Endothelial cell of umbilical vein (primary cell): ENCODE measurements at regions not wholly inside any gene's neighbourhood (a gene's known extent, or its start where the extent isn't known, plus 50 kb on each side); places are given as distances from the start of the nearest gene placed in this dataset.

Source experiments
- BruUV-seq: library from RNA; stranded (reverse); fragments of 400-500 nt; replicated peaks from 2 replicates; lab custom pipeline; 2021; lab: Mats Ljungman, UMichigan
- CTCF ChIA-PET: fragments of 300-600, 350-600 bp; sonication (Branson Sonifier 250); formaldehyde crosslinking; loops from one replicate; lab custom pipeline; 2021; ENCODE audit warnings: antibody characterized with exemption, inconsistent platforms; lab: Charles Lee
- POLR2A ChIA-PET: fragments of 300-600, 350-600 bp; sonication (Branson Sonifier 250); formaldehyde crosslinking; loops from one replicate; lab custom pipeline; 2021; ENCODE audit warnings: antibody characterized with exemption, inconsistent platforms; lab: Charles Lee
- DNase-seq: peaks from one replicate; pipeline ENCODE4 v3.0.0-alpha.2; 2011; ENCODE audit warnings: low read depth, low spot score
- FAIRE-seq: peaks from 2 replicates; lab custom pipeline; 2011; peaks lifted over from hg19 to GRCh38; lab: Jason Lieb, UNC
- H2AFZ ChIP-seq: 2 replicates; pipeline ENCODE4 v1.6.0; 2012; ENCODE audit warnings: low read depth, low read length, control low read depth, inconsistent platforms
- H3K27ac ChIP-seq: 2 replicates; pipeline ENCODE4 v1.5.1; 2011; ENCODE audit warnings: low read depth, mild to moderate bottlenecking, control low read depth, low read length, moderate library complexity; ENCODE audit not compliant: insufficient read depth
- H3K27me3 ChIP-seq, 2 experiments: 2 replicates each; pipeline versions ENCODE4 v1.6.0 to v1.6.1; 2011; ENCODE audit warnings: low read length in 2 of 2, mixed read lengths in 1 of 2; ENCODE audit not compliant: control insufficient read depth in 2 of 2, insufficient read depth in 2 of 2
- H3K36me3 ChIP-seq, 2 experiments: 2 replicates in 1 of 2; 3 replicates in 1 of 2; pipeline ENCODE4 v1.5.1; 2011; ENCODE audit warnings: low read length in 2 of 2, mild to moderate bottlenecking in 1 of 2, moderate library complexity in 1 of 2; ENCODE audit not compliant: control insufficient read depth in 2 of 2, insufficient read depth in 2 of 2; ENCODE audit errors: extremely low read depth in 1 of 2
- H3K4me1 ChIP-seq: 3 replicates; pipeline ENCODE4 v1.5.1; 2011; ENCODE audit warnings: mild to moderate bottlenecking, low read length; ENCODE audit not compliant: control insufficient read depth, insufficient read depth; ENCODE audit errors: extremely low read depth
- H3K4me2 ChIP-seq: 2 replicates; pipeline ENCODE4 v1.6.1; 2011; ENCODE audit warnings: low read length, control low read depth, mixed read lengths; ENCODE audit not compliant: insufficient read depth
- H3K4me3 ChIP-seq, 3 experiments: fragments of 200-600 bp in 1 of 3; sonication (generic), shearing (Covaris generic) in 1 of 3; replicated peaks in 1 of 3; 2 replicates each; pipeline ENCODE4 v1.5.1; 2011 to 2016; ENCODE audit warnings: control low read depth in 3 of 3, low read length in 3 of 3, mild to moderate bottlenecking in 2 of 3, inconsistent platforms in 1 of 3, low read depth in 1 of 3, moderate library complexity in 1 of 3; ENCODE audit not compliant: insufficient read depth in 1 of 3
- H3K79me2 ChIP-seq: 2 replicates; pipeline ENCODE4 v1.6.0; 2012; ENCODE audit warnings: low read length, inconsistent platforms; ENCODE audit not compliant: control insufficient read depth, insufficient read depth
- H3K9ac ChIP-seq: replicated peaks from 2 replicates; pipeline ENCODE3; 2011; ENCODE audit warnings: low read length, control low read depth; ENCODE audit not compliant: insufficient read depth; ENCODE audit errors: extremely low read depth
- H3K9me1 ChIP-seq: replicated peaks from 3 replicates; pipeline ENCODE4 v1.6.0; 2011; ENCODE audit warnings: mild to moderate bottlenecking, low read length; ENCODE audit not compliant: control insufficient read depth, insufficient read depth; ENCODE audit errors: extremely low read depth
- H3K9me3 ChIP-seq: replicated peaks from 2 replicates; pipeline ENCODE4 v1.5.1; 2012; ENCODE audit warnings: low read length, inconsistent platforms; ENCODE audit not compliant: control insufficient read depth, insufficient read depth
- H4K20me1 ChIP-seq: replicated peaks from 2 replicates; pipeline ENCODE3; 2011; ENCODE audit warnings: mild to moderate bottlenecking, low read length; ENCODE audit not compliant: control insufficient read depth, insufficient read depth; ENCODE audit errors: extremely low read depth
- CTCF ChIP-seq, 2 donors: IDR thresholded peaks; 1 replicate in 1 of 2; 2 replicates in 1 of 2; pipeline ENCODE4 v1.5.1; 2011; ENCODE audit warnings: low read length in 2 of 2, mild to moderate bottlenecking in 2 of 2, moderate library complexity in 2 of 2, control low read depth in 1 of 2, inconsistent platforms in 1 of 2, low read depth in 1 of 2; ENCODE audit not compliant: insufficient read depth in 1 of 2; ENCODE audit errors: extremely low read depth in 1 of 2
- EZH2 ChIP-seq: IDR thresholded peaks from 2 replicates; pipeline ENCODE4 v1.6.1; 2012; ENCODE audit warnings: borderline replicate concordance, low read depth, mild to moderate bottlenecking, moderate library complexity, low read length, inconsistent platforms; ENCODE audit not compliant: severe bottlenecking
- FOS ChIP-seq: IDR thresholded peaks from 2 replicates; pipeline ENCODE4 v1.6.1; 2011; ENCODE audit warnings: mild to moderate bottlenecking, low read length, moderate library complexity, borderline replicate concordance; ENCODE audit not compliant: insufficient read depth
- GATA2 ChIP-seq: IDR thresholded peaks from 2 replicates; pipeline ENCODE4 v1.7.0; 2011; ENCODE audit warnings: low read depth, mild to moderate bottlenecking, moderate library complexity, mixed read lengths, low read length; ENCODE audit not compliant: insufficient read length, insufficient read depth
- JUN ChIP-seq: IDR thresholded peaks from 2 replicates; pipeline ENCODE4 v1.6.1; 2011; ENCODE audit warnings: borderline replicate concordance, low read depth; ENCODE audit not compliant: insufficient read length, insufficient read depth
- MAX ChIP-seq: IDR thresholded peaks from 2 replicates; pipeline ENCODE4 v1.6.1; 2011; ENCODE audit not compliant: insufficient read depth, insufficient read length
- POLR2AphosphoS5 ChIP-seq: IDR thresholded peaks from 2 replicates; pipeline ENCODE4 v1.6.1; 2012; ENCODE audit warnings: low read depth, mild to moderate bottlenecking, control low read depth, low read length, moderate library complexity; ENCODE audit not compliant: insufficient read depth
- dilution Hi-C: fragments of 300-500 bp; cut with MboI; formaldehyde crosslinking; loops from one replicate; pipeline ENCODE4 v1.15.0; 2019; ENCODE audit warnings: low sequenced_read_pairs; ENCODE audit not compliant: extremely low pct_ligation_motif_present
- intact Hi-C: fragments of 100-400 bp; cut with micrococcal nuclease; formaldehyde crosslinking; loops from one replicate; pipeline ENCODE4 v1.10.0; 2022

DNA sequence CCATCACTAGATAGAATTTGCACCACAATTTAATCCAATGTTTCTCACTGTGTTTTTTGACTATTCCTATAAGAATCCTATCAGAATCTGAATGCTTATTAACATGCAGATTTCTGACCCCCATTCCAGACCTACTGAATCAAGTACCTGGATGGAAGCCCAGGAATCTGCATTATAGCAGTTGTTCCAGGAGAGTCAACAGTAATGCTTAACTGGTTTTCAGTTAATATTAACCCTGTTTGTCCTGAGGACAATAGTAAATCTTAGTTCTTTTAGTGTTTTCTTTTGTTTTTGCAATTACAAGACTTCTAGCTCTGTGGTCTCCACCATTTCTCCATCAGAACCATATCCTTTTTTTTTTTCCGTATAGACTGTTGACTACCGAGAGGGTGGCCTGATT, 168.2 kb downstream of the SREK1 start:
- intact Hi-C loops = no loop called here
- CTCF ChIA-PET = interaction anchor here (3.4 kb wide), 1 partner anchor 445 kb away, joined by 12 read pairs; no protein-coding TSS in a partner anchor

More for the DNA sequence above, 168.2 kb downstream of the SREK1 start:
- H3K9me3 ChIP-seq = no peaks in the 10 kb centered on the region
- DNase-seq (no peak), FAIRE-seq (no peak)
- dilution Hi-C loops = no loop called here
- H3K4me3 ChIP-seq = no peak overlapping the region
- no peak overlapping the region for H2AFZ ChIP-seq
- no peak overlapping the region for H3K27ac ChIP-seq
- H3K9me1 ChIP-seq = no peaks in the 10 kb centered on the region
- no peak overlapping the region for H3K4me2 ChIP-seq
- H3K9ac ChIP-seq = no peak overlapping the region
- H3K79me2 ChIP-seq = no peaks in the 10 kb centered on the region
- TF ChIP-seq MAX (no peak), GATA2 (no peak), POLR2AphosphoS5 (no peak), FOS (no peak), JUN (no peak), EZH2 (no peak), CTCF (IDR thresholded peaks at IDR 0.05; ENCODE audit: extremely low read depth in 1 of 2, insufficient read depth in 1 of 2, low read depth in 1 of 2, low read length in 2 of 2) (no peak)
- H3K36me3 ChIP-seq = no peaks in the 10 kb centered on the region
- no peaks in the 10 kb centered on the region for H4K20me1 ChIP-seq
- peaks cover 3% of the 10 kb centered on the region in 2 experiments for H3K27me3 ChIP-seq
- no peaks in the 10 kb centered on the region for H3K4me1 ChIP-seq
- POLR2A ChIA-PET = no interaction called here
- BruUV-seq = no TSS peak
